Myocyte (in vitro differentiated cells): ENCODE measurements at regions not wholly inside any gene's neighbourhood (a gene's known extent, or its start where the extent isn't known, plus 50 kb on each side); places are given as distances from the start of the nearest gene placed in this dataset.
"Not testable (repeated sequence)": the region's sequence is repeated elsewhere in the genome, so short reads cannot be mapped to it uniquely, and the experiment has no call there.

Experiments
- DNase-seq: peaks from one replicate; pipeline ENCODE4 v3.0.0-alpha.2; 2012; ENCODE audit warnings: low read depth

DNA sequence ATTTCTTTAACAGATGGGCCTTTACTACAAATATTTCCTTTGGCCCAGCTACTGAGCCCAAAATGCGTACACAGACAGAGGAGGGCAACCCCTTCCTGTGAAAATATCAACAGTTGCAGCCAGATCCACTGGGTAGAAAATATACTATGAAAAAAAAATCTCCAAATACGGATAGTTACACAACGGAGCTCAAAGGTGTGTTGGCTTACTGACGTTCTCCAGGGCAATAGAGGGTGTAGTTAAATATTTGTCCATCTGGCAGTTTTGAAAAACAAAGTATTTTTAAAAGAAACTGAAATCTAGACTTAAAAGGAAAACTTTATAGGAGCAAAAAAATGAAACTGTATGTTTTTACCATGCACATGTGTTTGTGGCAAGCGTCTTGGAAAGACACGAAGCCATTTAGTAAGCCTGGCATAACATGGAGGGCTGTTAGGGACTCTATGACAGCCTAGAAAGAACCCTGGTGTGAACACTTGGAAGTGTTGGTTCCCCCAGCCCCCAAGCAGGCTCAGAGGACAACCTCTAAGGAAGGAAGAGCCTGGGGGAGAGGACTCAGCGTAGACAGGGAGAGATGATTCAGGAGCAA is 157.8 kb upstream of the TRPM3 start:
- DNase-seq = no peak

- no peak for DNase-seq
Measured at GRCh38 chr9:71273613-71274012, 152.2 kb upstream of the TRPM3 start.

DNA sequence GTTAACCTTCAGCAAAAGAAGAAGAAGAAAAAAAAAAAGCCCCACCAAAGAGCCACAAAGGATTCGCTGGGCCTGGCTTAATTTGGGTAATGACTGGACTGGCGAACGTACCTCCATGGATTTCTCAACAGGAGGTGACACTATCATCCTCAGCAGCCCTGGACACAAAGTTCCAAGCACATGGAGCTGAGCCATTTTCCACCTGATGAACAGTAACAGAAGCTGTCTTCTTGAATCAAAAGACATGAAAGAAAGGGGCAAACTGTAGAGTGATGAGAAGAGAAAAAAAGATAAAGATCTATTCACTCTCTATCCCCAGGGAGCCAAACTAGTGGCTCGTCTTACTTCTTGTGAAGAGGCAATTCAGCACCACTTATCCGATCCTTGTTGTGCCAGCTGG is 150.2 kb upstream of the TRPM3 start:
- no peak for DNase-seq

- DNase-seq = no peak
Measured at GRCh38 chr9:71270554-71270953, 149.1 kb upstream of the TRPM3 start.

DNA sequence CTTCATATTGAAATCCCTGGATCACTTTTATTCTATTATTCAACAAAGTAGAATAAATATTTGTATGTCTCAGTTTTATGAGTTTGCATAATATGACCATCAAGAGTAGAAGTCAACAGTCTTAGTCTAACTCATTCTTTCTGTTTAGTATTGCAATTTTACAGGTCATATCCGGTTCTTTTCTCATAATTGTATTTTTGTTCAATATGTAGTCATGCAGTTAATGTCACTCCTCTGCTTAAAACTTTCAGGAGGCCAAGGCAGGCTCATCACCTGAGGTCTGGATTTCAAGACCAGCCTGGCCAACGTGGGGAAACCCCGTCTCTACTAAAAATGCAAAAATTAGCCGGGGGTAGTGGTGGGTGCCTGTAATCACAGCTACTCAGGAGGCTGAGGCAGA is 148.4 kb upstream of the TRPM3 start:
- no peak for DNase-seq

GRCh38 chr9:71268871-71269635 is 147.6 kb upstream of the TRPM3 start:
- no peak for DNase-seq

- no peak for DNase-seq
Measured at GRCh38 chr9:71263451-71263850, 142.0 kb upstream of the TRPM3 start.

- DNase-seq = not testable (repeated sequence)
Measured at GRCh38 chr9:71260419-71260818, 139.0 kb upstream of the TRPM3 start.

GRCh38 chr9:71254592-71255277 is 133.3 kb upstream of the TRPM3 start:
- DNase-seq = peak; percentile 4

GRCh38 chr9:71253011-71253410 is 131.6 kb upstream of the TRPM3 start:
- DNase-seq = no peak

- DNase-seq = no peak
Measured at GRCh38 chr9:71250581-71250980, 129.2 kb upstream of the TRPM3 start.

GRCh38 chr9:71249729-71250317 is 128.4 kb upstream of the TRPM3 start:
- peak; percentile 79 for DNase-seq

DNA sequence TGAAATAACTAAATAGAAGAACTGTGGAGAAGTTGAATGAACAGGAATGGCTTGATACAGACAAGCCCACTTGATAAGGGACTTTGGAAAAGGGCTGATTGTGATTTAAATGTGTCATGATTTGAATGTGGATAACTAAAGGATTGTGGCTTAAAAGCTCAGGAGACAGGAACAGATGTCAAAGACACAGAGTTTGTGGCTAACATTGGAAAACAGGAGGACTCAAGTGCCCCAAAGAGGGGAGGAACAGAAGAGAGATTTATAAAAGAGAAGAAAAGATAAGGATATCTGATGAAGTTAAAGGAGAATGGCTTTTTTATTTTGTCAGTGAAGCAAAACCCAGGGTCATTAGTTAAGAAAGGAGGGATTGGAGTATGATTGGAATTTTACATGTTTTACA is 124.2 kb upstream of the TRPM3 start:
- DNase-seq = no peak

GRCh38 chr9:71243951-71244350 is 122.5 kb upstream of the TRPM3 start:
- no peak for DNase-seq

DNA sequence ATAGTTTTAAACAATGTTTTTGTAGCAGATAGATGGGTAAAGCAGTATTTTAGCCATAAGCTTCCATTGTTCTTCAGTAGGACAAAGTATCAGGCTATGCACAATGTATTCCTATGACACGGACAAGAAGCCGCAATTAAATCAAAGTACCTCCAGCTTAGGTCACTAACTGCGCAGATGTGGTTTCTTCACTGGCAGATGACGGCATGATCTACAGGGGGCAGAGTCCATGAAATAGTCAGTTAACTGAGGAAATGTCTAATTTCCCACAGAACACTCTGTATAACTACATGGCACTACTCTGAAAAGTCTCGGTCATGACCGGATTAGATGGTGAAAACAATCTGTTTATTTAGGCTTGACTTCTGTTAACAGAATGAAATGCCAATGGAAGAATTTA is 120.7 kb upstream of the TRPM3 start:
- no peak for DNase-seq

DNA sequence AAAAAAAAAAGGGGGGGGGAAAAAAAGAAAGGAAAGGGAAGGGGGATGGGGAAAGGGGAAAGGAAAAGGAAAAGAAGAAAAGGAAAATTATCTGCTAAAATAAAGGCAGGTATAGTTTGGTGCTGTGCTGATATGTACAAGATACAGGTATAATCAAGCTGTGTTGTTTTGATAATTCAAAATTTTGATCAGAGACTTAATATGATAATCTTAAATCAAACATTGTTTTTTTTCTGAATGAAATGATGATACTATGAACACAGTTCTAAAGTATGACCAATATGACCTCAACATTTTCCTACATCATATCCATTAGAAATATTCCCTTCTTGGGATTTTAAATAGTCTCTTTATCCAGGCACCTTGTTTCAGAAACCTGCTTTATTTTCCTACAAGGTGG is 115.6 kb upstream of the TRPM3 start:
- no peak for DNase-seq

GRCh38 chr9:71233646-71234045 is 112.2 kb upstream of the TRPM3 start:
- no peak for DNase-seq

- DNase-seq = no peak
Measured at GRCh38 chr9:71223953-71224538, 102.6 kb upstream of the TRPM3 start.

DNA sequence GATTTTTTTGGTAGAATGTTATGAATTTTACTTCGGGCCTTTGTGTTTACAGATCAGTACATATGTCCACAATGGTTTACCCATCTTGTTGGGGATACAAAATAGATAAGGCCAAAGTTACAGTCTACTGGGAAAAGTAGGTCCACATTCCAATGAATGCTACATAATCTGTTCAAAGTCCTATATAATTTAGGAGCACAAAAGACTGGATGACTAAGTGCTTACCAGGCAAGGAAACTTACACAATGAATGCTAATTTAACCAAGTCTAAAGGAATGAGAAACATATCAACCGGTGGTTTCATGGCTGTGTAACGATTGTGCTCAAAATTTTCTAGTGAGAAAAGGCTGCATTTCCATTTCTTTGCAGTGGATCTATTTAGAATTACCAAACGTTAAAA is 97.4 kb upstream of the TRPM3 start:
- DNase-seq = no peak

- DNase-seq = no peak
Measured at GRCh38 chr9:71213633-71214032, 92.2 kb upstream of the TRPM3 start.

DNA sequence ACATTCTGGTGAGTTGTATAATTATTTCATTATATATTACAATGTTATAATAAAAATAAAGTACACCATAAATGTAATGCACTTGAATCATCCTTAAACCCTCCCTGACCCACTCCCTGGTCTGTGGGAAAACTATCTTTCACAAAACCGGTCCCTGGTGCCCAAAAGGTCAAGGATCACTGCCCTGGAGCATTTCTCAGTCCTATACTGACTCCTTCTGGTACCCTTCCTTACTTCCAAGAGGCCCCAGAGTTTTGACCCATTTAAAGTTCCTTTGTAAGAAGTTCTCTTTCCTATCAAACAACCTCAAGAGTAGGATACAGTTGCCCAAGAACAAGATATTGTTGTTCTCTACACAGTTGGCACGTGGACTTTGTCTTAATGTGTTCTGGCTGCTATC is 88.9 kb upstream of the TRPM3 start:
- DNase-seq = no peak

- DNase-seq = no peak
Measured at GRCh38 chr9:71209890-71210289, 88.5 kb upstream of the TRPM3 start.
